Body of pancreas (tissue), 4 donors: ENCODE measurements at regions not wholly inside any gene's neighbourhood (a gene's known extent, or its start where the extent isn't known, plus 50 kb on each side); places are given as distances from the start of the nearest gene placed in this dataset.
A peak's percentile ranks its signal among the peaks of the same experiment; 100 is the strongest.

Experiments
- CTCF ChIP-seq, 7 experiments: fragments of 450-650 bp in 4 of 7; fragments of 200-600 bp in 3 of 7; sonication (generic) in 3 of 7; IDR thresholded peaks; one replicate each; pipeline ENCODE4 v1.5.1; 2016 to 2019; ENCODE audit warnings: antibody characterized with exemption in 7 of 7
- POLR2A ChIP-seq, 3 donors: fragments of 450-650 bp; IDR thresholded peaks; one replicate each; pipeline ENCODE4 v1.6.1; 2016; ENCODE audit warnings: antibody characterized with exemption in 3 of 3, mild to moderate bottlenecking in 2 of 3

GRCh38 chr2:126971481-126972278 lies 73.0 kb downstream of the TEX51 start:
- TF ChIP-seq CTCF (IDR thresholded peaks at IDR 0.05) = peak; percentile 81 to 98 (median 91)
- no peak for TF ChIP-seq POLR2A (IDR thresholded peaks at IDR 0.05)
